ENCODE measurements at regions not wholly inside any gene's neighbourhood (a gene's known extent, or its start where the extent isn't known, plus 50 kb on each side); places are given as distances from the start of the nearest gene placed in this dataset.

- TF ChIP-seq RAD21 (IDR thresholded peaks at IDR 0.05; ENCODE audit: low read length) (no peak), REST (IDR thresholded peaks at IDR 0.05; ENCODE audit: low read depth, low read length) (no peak), NRF1 (IDR thresholded peaks at IDR 0.05; ENCODE audit: low read depth, low read length) (no peak), EP300 (IDR thresholded peaks at IDR 0.05; ENCODE audit: borderline replicate concordance in 1 of 2, low read depth in 1 of 2, low read length in 1 of 2) (no peak), ZBTB33 (IDR thresholded peaks at IDR 0.05; ENCODE audit: borderline replicate concordance, low read depth) (no peak)
- TF ChIP-seq, protein P1, sequence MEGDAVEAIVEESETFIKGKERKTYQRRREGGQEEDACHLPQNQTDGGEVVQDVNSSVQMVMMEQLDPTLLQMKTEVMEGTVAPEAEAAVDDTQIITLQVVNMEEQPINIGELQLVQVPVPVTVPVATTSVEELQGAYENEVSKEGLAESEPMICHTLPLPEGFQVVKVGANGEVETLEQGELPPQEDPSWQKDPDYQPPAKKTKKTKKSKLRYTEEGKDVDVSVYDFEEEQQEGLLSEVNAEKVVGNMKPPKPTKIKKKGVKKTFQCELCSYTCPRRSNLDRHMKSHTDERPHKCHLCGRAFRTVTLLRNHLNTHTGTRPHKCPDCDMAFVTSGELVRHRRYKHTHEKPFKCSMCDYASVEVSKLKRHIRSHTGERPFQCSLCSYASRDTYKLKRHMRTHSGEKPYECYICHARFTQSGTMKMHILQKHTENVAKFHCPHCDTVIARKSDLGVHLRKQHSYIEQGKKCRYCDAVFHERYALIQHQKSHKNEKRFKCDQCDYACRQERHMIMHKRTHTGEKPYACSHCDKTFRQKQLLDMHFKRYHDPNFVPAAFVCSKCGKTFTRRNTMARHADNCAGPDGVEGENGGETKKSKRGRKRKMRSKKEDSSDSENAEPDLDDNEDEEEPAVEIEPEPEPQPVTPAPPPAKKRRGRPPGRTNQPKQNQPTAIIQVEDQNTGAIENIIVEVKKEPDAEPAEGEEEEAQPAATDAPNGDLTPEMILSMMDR (IDR thresholded peaks at IDR 0.05), result no peak
- TF ChIP-seq, protein P2, sequence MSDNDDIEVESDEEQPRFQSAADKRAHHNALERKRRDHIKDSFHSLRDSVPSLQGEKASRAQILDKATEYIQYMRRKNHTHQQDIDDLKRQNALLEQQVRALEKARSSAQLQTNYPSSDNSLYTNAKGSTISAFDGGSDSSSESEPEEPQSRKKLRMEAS (IDR thresholded peaks at IDR 0.05; ENCODE audit: low read depth), result no peak
Measured at GRCh38 chr1:98205291-98206017, 284.6 kb upstream of the DPYD start.
